ENCODE measurements at regions not wholly inside any gene's neighbourhood (a gene's known extent, or its start where the extent isn't known, plus 50 kb on each side); places are given as distances from the start of the nearest gene placed in this dataset.

GRCh38 chr2:78535395-78535794 lies 490.1 kb upstream of the REG3G start:
- no peaks in the 10 kb centered on the region for H4K20me1 ChIP-seq (ENCODE audit: control insufficient read depth, extremely low read depth, insufficient read depth, low read length)
- H3K4me1 ChIP-seq (ENCODE audit: control insufficient read depth, extremely low read depth, insufficient read depth, low read length): no peaks in the 10 kb centered on the region
- DNase-seq (ENCODE audit: low read depth in 2 of 2): no peak
- no peak overlapping the region for H3K27ac ChIP-seq (ENCODE audit: insufficient read depth, low read length)
- H3K79me2 ChIP-seq (ENCODE audit: control insufficient read depth, insufficient read depth, low read length): no peaks in the 10 kb centered on the region
- no peaks in the 10 kb centered on the region for H3K9me3 ChIP-seq (ENCODE audit: control insufficient read depth, insufficient read depth, low read depth, low read length)
- H3K36me3 ChIP-seq (ENCODE audit: control insufficient read depth, insufficient read depth, low read length): no peaks in the 10 kb centered on the region
- no peak overlapping the region for H2AFZ ChIP-seq (ENCODE audit: low read length)
- no peak overlapping the region for H3K9ac ChIP-seq (ENCODE audit: insufficient read depth, low read length)
- no peak overlapping the region for H3K4me2 ChIP-seq (ENCODE audit: extremely low read depth, insufficient read depth, low read length)
- TF ChIP-seq EZH2 (IDR thresholded peaks at IDR 0.05; ENCODE audit: low read length, missing control alignments): no peak
- no peak for TF ChIP-seq CTCF (conservative IDR thresholded peaks at IDR 0.05 in 1 of 2, IDR thresholded peaks at IDR 0.05 in 1 of 2; ENCODE audit: low read depth in 1 of 2, low read length in 2 of 2)
- H3K4me3 ChIP-seq (replicated peaks in 1 of 4; ENCODE audit: control extremely low read depth in 1 of 4, insufficient read depth in 1 of 4, low read depth in 3 of 4, low read length in 4 of 4): no peak overlapping the region
- H3K27me3 ChIP-seq (ENCODE audit: control insufficient read depth, insufficient read depth, low read length): no peaks in the 10 kb centered on the region

- Histone ChIP-seq H3K4me1 (ENCODE audit: control insufficient read depth, extremely low read depth, insufficient read depth, low read length) (no peaks in the 10 kb centered on the region), H3K27ac (ENCODE audit: insufficient read depth, low read length) (no peak overlapping the region), H4K20me1 (ENCODE audit: control insufficient read depth, extremely low read depth, insufficient read depth, low read length) (no peaks in the 10 kb centered on the region), H3K4me2 (ENCODE audit: extremely low read depth, insufficient read depth, low read length) (no peak overlapping the region), H3K27me3 (ENCODE audit: control insufficient read depth, insufficient read depth, low read length) (no peaks in the 10 kb centered on the region), H3K9me3 (ENCODE audit: control insufficient read depth, insufficient read depth, low read depth, low read length) (no peaks in the 10 kb centered on the region), H3K9ac (ENCODE audit: insufficient read depth, low read length) (no peak overlapping the region), H3K79me2 (ENCODE audit: control insufficient read depth, insufficient read depth, low read length) (no peaks in the 10 kb centered on the region), H3K4me3 (replicated peaks in 1 of 4; ENCODE audit: control extremely low read depth in 1 of 4, insufficient read depth in 1 of 4, low read depth in 3 of 4, low read length in 4 of 4) (no peak overlapping the region), H3K36me3 (ENCODE audit: control insufficient read depth, insufficient read depth, low read length) (no peaks in the 10 kb centered on the region), H2AFZ (ENCODE audit: low read length) (no peak overlapping the region)
- TF ChIP-seq EZH2 (IDR thresholded peaks at IDR 0.05; ENCODE audit: low read length, missing control alignments) (no peak), CTCF (conservative IDR thresholded peaks at IDR 0.05 in 1 of 2, IDR thresholded peaks at IDR 0.05 in 1 of 2; ENCODE audit: low read depth in 1 of 2, low read length in 2 of 2) (no peak)
- DNase-seq (ENCODE audit: low read depth in 2 of 2): no peak
These were observed 487.2 kb upstream of the REG3G start for GRCh38 chr2:78538322-78538721.

- no peak for TF ChIP-seq CTCF (conservative IDR thresholded peaks at IDR 0.05 in 1 of 2, IDR thresholded peaks at IDR 0.05 in 1 of 2; ENCODE audit: low read depth in 1 of 2, low read length in 2 of 2)
- TF ChIP-seq EZH2 (IDR thresholded peaks at IDR 0.05; ENCODE audit: low read length, missing control alignments): no peak
- Histone ChIP-seq H4K20me1 (ENCODE audit: control insufficient read depth, extremely low read depth, insufficient read depth, low read length) (no peaks in the 10 kb centered on the region), H2AFZ (ENCODE audit: low read length) (no peak overlapping the region), H3K27me3 (ENCODE audit: control insufficient read depth, insufficient read depth, low read length) (no peaks in the 10 kb centered on the region), H3K4me3 (replicated peaks in 1 of 4; ENCODE audit: control extremely low read depth in 1 of 4, insufficient read depth in 1 of 4, low read depth in 3 of 4, low read length in 4 of 4) (no peak overlapping the region), H3K9me3 (ENCODE audit: control insufficient read depth, insufficient read depth, low read depth, low read length) (no peaks in the 10 kb centered on the region), H3K36me3 (ENCODE audit: control insufficient read depth, insufficient read depth, low read length) (no peaks in the 10 kb centered on the region), H3K79me2 (ENCODE audit: control insufficient read depth, insufficient read depth, low read length) (no peaks in the 10 kb centered on the region), H3K9ac (ENCODE audit: insufficient read depth, low read length) (no peak overlapping the region), H3K4me2 (ENCODE audit: extremely low read depth, insufficient read depth, low read length) (no peak overlapping the region), H3K4me1 (ENCODE audit: control insufficient read depth, extremely low read depth, insufficient read depth, low read length) (no peaks in the 10 kb centered on the region), H3K27ac (ENCODE audit: insufficient read depth, low read length) (no peak overlapping the region)
- no peak for DNase-seq (ENCODE audit: low read depth in 2 of 2)
These were observed 485.2 kb upstream of the REG3G start for GRCh38 chr2:78540255-78540654.
